Mesendoderm (in vitro differentiated cells): ENCODE measurements at regions not wholly inside any gene's neighbourhood (a gene's known extent, or its start where the extent isn't known, plus 50 kb on each side); places are given as distances from the start of the nearest gene placed in this dataset.

Source experiments
- DNase-seq: peaks from one replicate; pipeline ENCODE4 v3.0.0; 2013
- H2AK5ac ChIP-seq: 2 replicates; pipeline ENCODE4 v1.6.1; 2013; ENCODE audit warnings: low read length, inconsistent platforms
- H2BK120ac ChIP-seq: 2 replicates; pipeline ENCODE4 v1.6.1; 2013; ENCODE audit warnings: low read depth, mild to moderate bottlenecking, low read length, moderate library complexity, mixed read lengths
- H2BK15ac ChIP-seq: replicated peaks from 2 replicates; pipeline ENCODE4 v1.6.1; 2013; ENCODE audit warnings: low read depth, mild to moderate bottlenecking, moderate library complexity
- H2BK5ac ChIP-seq: 2 replicates; pipeline ENCODE4 v1.6.1; 2013; ENCODE audit warnings: low read length, inconsistent platforms
- H3K18ac ChIP-seq: 2 replicates; pipeline ENCODE4 v1.6.1; 2013; ENCODE audit warnings: mild to moderate bottlenecking, low read length, mixed read lengths
- H3K23ac ChIP-seq: one replicate; pipeline ENCODE4 v1.6.1; 2013; ENCODE audit warnings: low read length
- H3K27ac ChIP-seq: 2 replicates; pipeline ENCODE4 v1.5.1; 2013; ENCODE audit warnings: low read depth, mild to moderate bottlenecking, inconsistent platforms, low read length, moderate library complexity
- H3K27me3 ChIP-seq: 2 replicates; pipeline ENCODE4 v1.6.1; 2013; ENCODE audit warnings: low read length, control low read depth, mild to moderate bottlenecking, inconsistent platforms; ENCODE audit not compliant: insufficient read depth, poor library complexity
- H3K36me3 ChIP-seq: 2 replicates; pipeline ENCODE4 v1.6.1; 2013; ENCODE audit warnings: low read length, inconsistent platforms; ENCODE audit not compliant: control insufficient read depth, insufficient read depth
- H3K4ac ChIP-seq: one replicate; pipeline ENCODE4 v1.6.1; 2013; ENCODE audit warnings: low read depth, mild to moderate bottlenecking, low read length, moderate library complexity
- H3K4me1 ChIP-seq: 2 replicates; pipeline ENCODE4 v1.6.1; 2013; ENCODE audit warnings: low read depth, low read length, inconsistent platforms; ENCODE audit not compliant: control insufficient read depth
- H3K4me2 ChIP-seq: 2 replicates; pipeline ENCODE4 v1.6.1; 2013; ENCODE audit warnings: low read length
- H3K4me3 ChIP-seq: 2 replicates; pipeline ENCODE4 v1.5.1; 2013; ENCODE audit warnings: mild to moderate bottlenecking, low read length
- H3K56ac ChIP-seq: one replicate; pipeline ENCODE4 v1.6.1; 2013; ENCODE audit warnings: low read length
- H3K79me1 ChIP-seq: 2 replicates; pipeline ENCODE4 v1.6.1; 2013; ENCODE audit warnings: low read length, inconsistent platforms
- H3K79me2 ChIP-seq: 2 replicates; pipeline ENCODE4 v1.6.1; 2013; ENCODE audit warnings: mild to moderate bottlenecking, low read length; ENCODE audit not compliant: control insufficient read depth, insufficient read depth
- H3K9ac ChIP-seq: 2 replicates; pipeline ENCODE4 v1.6.1; 2013; ENCODE audit warnings: low read length, inconsistent platforms
- H4K5ac ChIP-seq: one replicate; pipeline ENCODE4 v1.6.1; 2013; ENCODE audit warnings: low read length
- H4K8ac ChIP-seq: one replicate; pipeline ENCODE4 v1.6.1; 2013; ENCODE audit warnings: low read depth, mild to moderate bottlenecking, control low read depth, low read length, moderate library complexity
- WGBS: extraction: QIAGEN DNeasy Blood & Tissue Kit; methylation state at CpG from one replicate; pipeline ENCODE4 v1.1.7; 2013; ENCODE audit warnings: low lambda C conversion rate, missing lambda C conversion rate; ENCODE audit not compliant: insufficient coverage; ENCODE audit errors: extremely low coverage; 5-methylcytosine and 5-hydroxymethylcytosine counted together

GRCh38 chr13:95444006-95444730, 108.4 kb upstream of the CLDN10 start:
- WGBS: no CpG with 5 or more reads among the region's 6 CpGs
- no peak overlapping the region for H3K9ac ChIP-seq
- H3K4me1 ChIP-seq: no peaks in the 10 kb centered on the region
- H3K79me1 ChIP-seq: no peaks in the 10 kb centered on the region
- no peaks in the 10 kb centered on the region for H3K27me3 ChIP-seq
- DNase-seq: no peak
- no peaks in the 10 kb centered on the region for H3K79me2 ChIP-seq
- no peak overlapping the region for H3K4me3 ChIP-seq
- no peak overlapping the region for H2BK5ac ChIP-seq
- H3K23ac ChIP-seq: no peak overlapping the region
- H2BK15ac ChIP-seq: no peak overlapping the region
- no peak overlapping the region for H4K5ac ChIP-seq
- H3K4ac ChIP-seq: no peak overlapping the region
- no peak overlapping the region for H2AK5ac ChIP-seq
- no peaks in the 10 kb centered on the region for H3K36me3 ChIP-seq
- no peak overlapping the region for H3K27ac ChIP-seq
- no peak overlapping the region for H3K4me2 ChIP-seq
- H3K18ac ChIP-seq: no peak overlapping the region
- no peak overlapping the region for H2BK120ac ChIP-seq
- no peak overlapping the region for H4K8ac ChIP-seq
- no peak overlapping the region for H3K56ac ChIP-seq

- no peak overlapping the region for H2BK15ac ChIP-seq
Observed at GRCh38 chr13:95445131-95445530, 107.4 kb upstream of the CLDN10 start.

GRCh38 chr13:95447814-95448213, 104.7 kb upstream of the CLDN10 start:
- H3K4ac ChIP-seq: no peak overlapping the region
- no peak overlapping the region for H3K18ac ChIP-seq
- no peaks in the 10 kb centered on the region for H3K79me1 ChIP-seq
- H4K5ac ChIP-seq: no peak overlapping the region
- no peak overlapping the region for H2BK15ac ChIP-seq
- H3K36me3 ChIP-seq: no peaks in the 10 kb centered on the region
- no peak overlapping the region for H3K23ac ChIP-seq
- H2BK120ac ChIP-seq: no peak overlapping the region
- H4K8ac ChIP-seq: no peak overlapping the region
- no peak overlapping the region for H3K9ac ChIP-seq
- H3K79me2 ChIP-seq: no peaks in the 10 kb centered on the region
- H3K4me3 ChIP-seq: no peak overlapping the region
- no peak overlapping the region for H2BK5ac ChIP-seq
- H3K27me3 ChIP-seq: no peaks in the 10 kb centered on the region
- WGBS: no CpG with 5 or more reads among the region's 8 CpGs
- no peak overlapping the region for H3K56ac ChIP-seq
- no peak for DNase-seq
- H3K4me2 ChIP-seq: no peak overlapping the region
- H2AK5ac ChIP-seq: no peak overlapping the region
- no peak overlapping the region for H3K27ac ChIP-seq
- H3K4me1 ChIP-seq: no peaks in the 10 kb centered on the region

More at GRCh38 chr13:95445131-95445530, 107.4 kb upstream of the CLDN10 start:
- Histone ChIP-seq H3K79me1 (no peaks in the 10 kb centered on the region), H3K4me2 (no peak overlapping the region), H3K27me3 (no peaks in the 10 kb centered on the region), H2BK120ac (no peak overlapping the region), H4K5ac (no peak overlapping the region), H3K4me1 (no peaks in the 10 kb centered on the region), H3K4me3 (no peak overlapping the region), H3K4ac (no peak overlapping the region), H3K79me2 (no peaks in the 10 kb centered on the region), H3K27ac (no peak overlapping the region), H3K36me3 (no peaks in the 10 kb centered on the region), H3K9ac (no peak overlapping the region), H3K56ac (no peak overlapping the region), H2BK5ac (no peak overlapping the region), H4K8ac (no peak overlapping the region), H3K18ac (no peak overlapping the region), H2AK5ac (no peak overlapping the region), H3K23ac (no peak overlapping the region)
- no peak for DNase-seq
- no CpG with 5 or more reads among the region's 4 CpGs for WGBS

GRCh38 chr13:95451656-95452055, 100.9 kb upstream of the CLDN10 start:
- Histone ChIP-seq H3K79me2 (no peaks in the 10 kb centered on the region), H2BK5ac (no peak overlapping the region), H3K4me3 (no peak overlapping the region), H3K23ac (no peak overlapping the region), H3K4ac (no peak overlapping the region), H3K18ac (no peak overlapping the region), H3K27ac (no peak overlapping the region), H3K4me2 (no peak overlapping the region), H4K8ac (no peak overlapping the region), H2BK15ac (no peak overlapping the region), H2AK5ac (no peak overlapping the region), H3K9ac (no peak overlapping the region), H3K4me1 (no peaks in the 10 kb centered on the region), H3K79me1 (no peaks in the 10 kb centered on the region), H3K56ac (no peak overlapping the region), H2BK120ac (no peak overlapping the region), H3K36me3 (no peaks in the 10 kb centered on the region), H3K27me3 (no peaks in the 10 kb centered on the region), H4K5ac (no peak overlapping the region)
- no peak for DNase-seq
- WGBS: no CpG with 5 or more reads among the region's 2 CpGs

- no peak overlapping the region for H2AK5ac ChIP-seq
- H2BK120ac ChIP-seq: no peak overlapping the region
- no peak overlapping the region for H3K9ac ChIP-seq
- H3K23ac ChIP-seq: no peak overlapping the region
- H2BK5ac ChIP-seq: no peak overlapping the region
- H4K5ac ChIP-seq: no peak overlapping the region
- H3K4me2 ChIP-seq: no peak overlapping the region
- H4K8ac ChIP-seq: no peak overlapping the region
- H3K27me3 ChIP-seq: no peaks in the 10 kb centered on the region
- H3K36me3 ChIP-seq: no peaks in the 10 kb centered on the region
- no peak overlapping the region for H3K56ac ChIP-seq
- no peak overlapping the region for H3K4me3 ChIP-seq
- no peaks in the 10 kb centered on the region for H3K79me2 ChIP-seq
- no peaks in the 10 kb centered on the region for H3K79me1 ChIP-seq
- no peak overlapping the region for H2BK15ac ChIP-seq
- no peak for DNase-seq
- no peak overlapping the region for H3K18ac ChIP-seq
- no peak overlapping the region for H3K4ac ChIP-seq
- no CpG with 5 or more reads among the region's 4 CpGs for whole genome bisulfite sequencing
- no peak overlapping the region for H3K27ac ChIP-seq
- H3K4me1 ChIP-seq: no peaks in the 10 kb centered on the region
Observed at GRCh38 chr13:95452375-95452774, 100.1 kb upstream of the CLDN10 start.

- Histone ChIP-seq H4K5ac (no peak overlapping the region), H2AK5ac (no peak overlapping the region), H2BK5ac (no peak overlapping the region), H3K79me1 (no peaks in the 10 kb centered on the region), H3K9ac (no peak overlapping the region), H4K8ac (no peak overlapping the region), H3K79me2 (no peaks in the 10 kb centered on the region), H2BK15ac (no peak overlapping the region), H3K4ac (no peak overlapping the region), H3K4me3 (no peak overlapping the region), H2BK120ac (no peak overlapping the region), H3K27me3 (no peaks in the 10 kb centered on the region), H3K4me1 (no peaks in the 10 kb centered on the region), H3K36me3 (no peaks in the 10 kb centered on the region), H3K23ac (no peak overlapping the region), H3K56ac (no peak overlapping the region), H3K27ac (no peak overlapping the region), H3K4me2 (no peak overlapping the region), H3K18ac (no peak overlapping the region)
- WGBS: no CpG with 5 or more reads among the region's 1 CpG
- no peak for DNase-seq
Observed at GRCh38 chr13:95455782-95456181, 96.7 kb upstream of the CLDN10 start.
